Embryonic facial prominence (tissue), 1 donor: ENCODE measurements at regions not wholly inside any gene's neighbourhood (a gene's known extent, or its start where the extent isn't known, plus 50 kb on each side); places are given as distances from the start of the nearest gene placed in this dataset.

Experiments
- DNase-seq: peaks from one replicate; pipeline ENCODE4 v3.0.0-alpha.2; 2016; ENCODE audit errors: extremely low spot score

- peak; percentile 60 for DNase-seq
Observed at GRCh38 chr22:27416511-27417420, 384.8 kb downstream of the MN1 start.

- no peak for DNase-seq
Observed at GRCh38 chr22:27417421-27417814, 384.1 kb downstream of the MN1 start.

- no peak for DNase-seq
Observed at GRCh38 chr22:27418261-27418660, 383.3 kb downstream of the MN1 start.

- DNase-seq, result no peak
Observed at GRCh38 chr22:27419473-27419872, 382.1 kb downstream of the MN1 start.

- DNase-seq, result no peak
Observed at GRCh38 chr22:27420195-27420816, 381.2 kb downstream of the MN1 start.

DNA sequence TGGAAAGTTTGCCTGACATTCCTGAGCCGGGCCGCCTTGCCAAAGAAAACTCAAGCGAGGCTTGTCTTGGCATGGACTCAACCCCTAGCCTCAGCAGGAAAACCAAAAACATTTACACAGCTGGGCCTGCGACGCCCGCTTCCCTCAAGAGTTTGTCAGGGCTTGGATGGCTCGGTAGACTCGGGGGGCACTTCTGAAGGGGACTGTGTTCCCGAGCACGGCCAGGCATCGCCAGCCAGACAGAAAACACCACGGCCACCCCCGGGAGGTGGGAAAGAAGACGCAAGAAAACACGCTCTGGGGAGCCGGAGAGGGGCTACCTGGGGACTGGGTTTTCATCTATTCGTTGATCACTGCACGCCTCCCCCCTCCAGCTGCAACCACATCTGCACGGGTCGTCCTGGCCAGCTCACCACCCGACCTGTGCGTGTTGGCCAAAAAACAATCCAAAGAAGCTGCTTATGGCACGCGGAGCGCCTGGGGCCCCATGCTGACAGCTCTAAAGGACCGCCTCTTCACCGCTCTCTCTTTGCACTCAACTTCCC lies 380.7 kb downstream of the MN1 start:
- DNase-seq, result peak; percentile 85

DNA sequence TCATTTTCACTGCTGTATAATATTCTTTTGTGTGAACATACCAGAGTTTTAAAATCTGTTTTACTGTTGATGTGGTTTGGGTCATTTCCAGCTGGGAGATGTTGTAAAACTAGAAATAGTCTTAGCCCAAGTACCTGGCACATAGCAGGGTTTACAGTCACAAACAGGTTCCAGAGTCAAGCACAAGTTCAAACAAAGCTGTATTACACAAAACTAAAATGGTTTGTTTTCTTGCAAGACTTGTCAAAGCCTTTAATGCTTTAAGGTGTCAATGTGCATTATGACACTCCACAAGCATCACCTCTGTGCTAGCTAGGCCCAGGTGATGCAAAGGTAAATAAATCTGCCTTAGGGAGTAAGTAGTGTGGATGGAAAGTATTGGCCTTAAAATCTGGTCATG lies 379.1 kb downstream of the MN1 start:
- no peak for DNase-seq

DNA sequence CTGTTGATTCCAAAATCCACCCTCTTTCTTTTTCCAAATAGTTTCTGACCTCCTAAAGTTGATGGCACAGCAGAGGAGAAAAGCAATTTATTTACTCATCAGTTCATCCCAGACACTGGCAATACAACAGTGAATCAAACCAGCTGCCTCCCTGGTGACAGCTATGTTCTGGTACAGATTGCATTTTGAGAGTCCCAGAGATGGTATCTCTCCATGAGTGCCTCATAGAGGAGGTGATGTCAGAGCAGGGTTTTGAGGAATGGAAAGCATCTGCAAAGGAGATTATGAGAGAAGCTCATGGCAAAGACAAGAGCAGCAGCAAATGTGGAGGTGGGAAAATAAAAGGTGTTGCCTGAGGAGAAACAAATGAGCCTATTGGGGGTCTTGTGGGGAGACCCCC lies 377.2 kb downstream of the MN1 start:
- no peak for DNase-seq

- no peak for DNase-seq
Observed at GRCh38 chr22:27429476-27429875, 372.1 kb downstream of the MN1 start.

DNA sequence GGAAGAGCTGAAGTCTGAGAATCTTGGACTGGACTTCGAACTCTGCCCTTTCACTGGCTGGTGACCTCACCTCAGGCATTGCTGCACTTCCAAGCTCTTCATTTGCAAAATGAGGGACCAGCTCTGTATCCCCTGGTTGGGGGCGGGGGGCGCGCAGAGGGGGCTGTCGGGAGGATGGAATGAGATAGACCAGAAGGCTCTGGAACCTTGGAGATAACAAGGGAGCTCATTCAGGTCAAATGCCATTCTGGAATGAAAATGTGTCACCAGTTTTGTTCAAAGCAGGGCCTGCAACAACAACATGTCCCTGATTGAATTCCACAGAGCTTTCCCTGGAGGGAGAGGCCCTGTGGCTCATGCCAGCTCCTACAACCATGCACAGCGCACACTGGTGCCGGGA lies 370.5 kb downstream of the MN1 start:
- no peak for DNase-seq

DNA sequence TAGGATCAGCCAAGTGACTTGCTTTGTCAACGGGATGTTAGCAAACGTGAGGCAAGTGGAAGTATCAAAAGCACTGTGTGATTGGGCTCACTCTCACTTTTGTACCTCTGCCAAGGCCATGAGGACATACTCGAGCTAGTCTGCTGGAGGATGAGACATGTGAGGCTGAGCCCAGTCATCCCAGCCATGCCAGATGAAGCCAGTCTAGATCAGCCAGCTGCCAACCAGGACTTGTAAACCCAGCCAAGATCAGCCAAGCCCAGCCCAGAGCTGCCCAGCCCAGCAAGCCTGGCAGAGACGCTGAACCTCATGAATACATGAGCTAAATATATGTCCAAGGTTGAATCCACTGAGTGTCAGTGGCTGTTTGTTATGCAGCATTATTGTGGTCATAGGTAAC lies 369.7 kb downstream of the MN1 start:
- no peak for DNase-seq

GRCh38 chr22:27433099-27433498 lies 368.5 kb downstream of the MN1 start:
- no peak for DNase-seq

GRCh38 chr22:27433585-27434190 lies 367.9 kb downstream of the MN1 start:
- no peak for DNase-seq

GRCh38 chr22:27434898-27435297 lies 366.7 kb downstream of the MN1 start:
- no peak for DNase-seq

DNA sequence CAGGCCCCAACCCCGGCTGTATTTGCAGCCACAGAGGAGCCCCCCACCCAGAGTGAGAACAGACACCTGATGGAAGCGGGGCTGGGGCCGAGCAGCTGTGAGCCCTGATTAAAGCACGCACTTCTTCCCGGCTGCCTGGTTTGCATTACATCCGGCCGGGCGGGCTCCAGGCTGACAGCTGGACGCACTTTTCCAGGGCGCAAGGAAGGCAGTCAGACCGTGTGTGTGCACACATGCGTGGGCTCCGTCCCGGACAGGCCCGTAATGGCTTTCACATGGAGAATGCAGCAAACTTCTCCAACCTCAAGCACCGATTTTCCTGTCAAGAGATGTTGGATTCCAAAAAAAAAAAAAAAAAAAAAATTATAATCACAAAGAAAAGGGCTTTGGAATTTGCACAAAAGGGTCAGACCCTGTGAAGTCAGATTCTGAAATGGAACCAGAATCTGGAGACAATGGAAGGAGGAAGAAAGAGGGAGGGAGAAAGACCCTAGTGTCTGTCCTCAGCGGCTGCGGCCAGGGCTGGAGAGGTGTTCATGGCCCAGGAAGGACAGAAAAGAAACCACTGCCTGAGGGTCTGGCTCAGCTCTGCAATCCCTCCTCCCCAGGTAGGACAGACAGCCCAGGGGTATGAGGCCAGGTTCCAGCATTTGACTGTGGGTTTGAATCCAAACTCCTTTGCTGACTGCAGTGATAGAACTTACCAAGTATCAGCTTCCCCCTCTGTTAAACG lies 365.5 kb downstream of the MN1 start:
- peak; percentile 68 for DNase-seq

- no peak for DNase-seq
Observed at GRCh38 chr22:27436591-27436990, 365.0 kb downstream of the MN1 start.

GRCh38 chr22:27437570-27437969 lies 364.0 kb downstream of the MN1 start:
- DNase-seq, result no peak

DNA sequence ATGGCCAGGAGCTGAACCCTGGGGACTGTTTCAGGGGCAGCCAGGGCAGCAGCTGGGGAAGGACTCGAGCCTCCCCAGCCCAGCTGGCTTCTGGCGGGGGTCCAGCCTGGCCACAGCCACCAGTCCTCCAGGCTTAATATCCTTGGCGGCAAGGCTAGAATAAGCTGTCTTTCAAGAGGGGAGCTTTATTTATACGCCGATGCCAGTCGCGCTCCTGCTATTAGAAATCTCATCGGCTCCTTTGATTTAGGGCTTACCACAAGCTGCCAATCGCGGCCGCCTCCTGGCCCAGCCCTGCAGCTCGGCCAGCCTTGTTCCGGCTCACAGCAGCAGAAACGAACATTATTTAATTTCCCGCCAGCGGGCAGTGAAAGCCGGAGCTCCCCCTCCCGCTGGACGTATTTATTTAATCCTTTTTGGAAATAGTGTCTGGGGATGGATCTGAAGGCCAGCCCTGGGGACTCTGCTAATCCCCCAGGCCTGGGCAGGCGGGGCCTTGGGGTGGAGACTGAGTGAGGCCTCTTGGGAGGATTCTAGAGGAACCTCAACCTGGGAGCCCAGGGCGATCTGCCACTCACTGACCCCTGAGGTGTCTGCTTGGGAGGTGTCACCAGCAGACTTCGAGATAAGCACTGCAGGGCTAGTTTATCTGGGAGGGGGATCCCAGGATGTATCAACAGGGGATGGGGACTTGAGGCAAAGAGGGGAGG lies 363.1 kb downstream of the MN1 start:
- DNase-seq, result peak; percentile 64

GRCh38 chr22:27439131-27439530 lies 362.4 kb downstream of the MN1 start:
- DNase-seq, result no peak

GRCh38 chr22:27440304-27440865 lies 361.2 kb downstream of the MN1 start:
- DNase-seq, result no peak
